HG03135 (cell line): ENCODE measurements at regions not wholly inside any gene's neighbourhood (a gene's known extent, or its start where the extent isn't known, plus 50 kb on each side); places are given as distances from the start of the nearest gene placed in this dataset.

Source experiments
- ATAC-seq: cut with Tn5 transposase; IDR thresholded peaks from one replicate; pipeline ENCODE4 v1.9.1; 2021; ENCODE audit warnings: mild to moderate bottlenecking, moderate library complexity; ENCODE audit not compliant: unreplicated experiment

DNA sequence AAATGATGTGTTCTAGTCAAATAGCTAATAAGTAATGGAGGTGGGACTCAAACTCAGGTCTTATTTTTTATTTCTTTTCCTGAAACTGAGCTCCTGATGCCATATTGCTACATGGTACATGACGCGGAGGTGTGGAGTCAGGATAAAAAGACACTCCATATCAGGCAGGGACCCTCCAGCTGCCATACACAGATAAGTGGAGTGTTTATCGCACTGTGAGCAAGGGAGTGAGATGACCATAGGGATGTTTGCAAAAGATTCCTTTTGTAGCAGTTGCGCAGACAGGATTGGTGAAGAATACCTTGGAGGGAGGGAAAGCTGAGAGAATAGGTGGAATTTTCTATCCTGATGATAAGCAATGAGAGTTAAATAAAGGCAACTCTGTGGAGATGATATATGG is 657.2 kb downstream of the RNF144A start:
- no peak for ATAC-seq

DNA sequence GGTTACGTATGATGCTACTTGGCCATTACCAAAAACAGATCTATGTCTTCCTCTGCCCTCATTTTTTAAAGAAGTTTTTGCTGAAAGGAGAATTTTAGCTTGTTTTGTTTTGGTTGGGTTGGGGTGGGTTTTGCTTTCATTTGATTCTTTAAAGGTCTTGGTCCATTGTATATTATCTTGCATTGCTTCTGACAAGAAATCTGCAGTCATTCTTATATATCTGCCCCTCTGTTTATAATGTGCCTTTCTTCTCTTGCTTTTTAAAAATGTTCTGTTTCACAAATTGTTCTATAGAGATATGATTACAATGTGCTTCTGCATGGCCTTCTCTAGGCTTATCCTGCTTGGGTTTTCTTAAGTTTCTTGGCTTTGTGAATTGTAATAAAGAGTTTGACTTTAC is 660.6 kb downstream of the RNF144A start:
- ATAC-seq, result no peak

DNA sequence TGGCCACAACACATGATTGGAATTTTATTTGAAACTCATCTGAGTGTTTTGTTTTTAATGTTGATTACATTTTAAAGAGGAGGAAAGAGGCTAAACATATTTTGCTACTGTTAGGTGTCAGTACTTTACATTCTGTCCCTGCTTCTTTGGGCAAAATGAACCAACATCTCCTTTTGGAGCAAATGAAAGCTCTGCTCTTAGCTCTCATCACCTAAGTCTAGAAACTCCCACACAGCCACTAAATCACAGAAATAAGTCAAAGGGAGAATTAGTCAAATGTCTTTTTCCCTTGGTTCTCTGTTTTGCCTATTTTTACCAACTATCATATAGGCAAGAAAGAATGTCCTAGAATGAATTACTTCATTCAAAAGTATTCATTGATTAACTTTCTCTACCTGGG is 666.8 kb downstream of the RNF144A start:
- ATAC-seq, result no peak

DNA sequence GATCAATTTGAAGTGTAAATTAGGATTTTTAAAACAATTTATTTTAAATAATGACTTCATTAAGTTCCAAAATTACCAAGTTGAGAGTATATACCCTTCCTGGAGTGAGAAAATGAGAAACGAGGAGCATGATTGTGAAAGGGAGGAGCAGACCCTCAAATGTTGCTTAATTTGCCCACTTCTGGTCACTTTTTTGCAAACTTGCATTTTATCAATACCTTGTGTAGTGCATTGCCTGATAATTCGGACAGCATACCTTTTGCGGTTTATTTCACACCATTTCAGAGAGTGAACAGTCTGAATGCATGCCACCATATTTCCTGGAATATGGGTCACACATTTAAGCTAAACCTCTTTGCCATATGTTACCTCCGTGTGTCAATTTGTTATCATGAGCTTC is 669.7 kb downstream of the RNF144A start:
- ATAC-seq, result no peak

DNA sequence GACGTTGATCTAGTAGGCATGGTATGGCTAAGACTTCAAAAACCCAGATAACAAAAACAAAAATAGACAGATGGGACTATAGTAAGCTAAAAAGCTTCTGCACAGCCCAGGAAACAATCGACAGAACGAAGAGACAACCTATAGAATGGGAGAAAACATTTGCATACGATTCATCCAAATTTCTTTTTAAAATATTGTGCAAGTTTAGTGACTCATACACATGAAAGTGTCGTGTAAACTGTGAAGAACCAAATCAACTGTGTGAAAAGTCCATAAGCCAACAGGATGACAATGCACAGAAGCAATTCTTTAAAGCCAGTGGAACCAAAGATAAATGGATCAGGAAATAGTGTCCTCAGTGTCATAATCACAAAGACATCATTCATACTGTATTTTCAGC is 671.1 kb downstream of the RNF144A start:
- no peak for ATAC-seq

DNA sequence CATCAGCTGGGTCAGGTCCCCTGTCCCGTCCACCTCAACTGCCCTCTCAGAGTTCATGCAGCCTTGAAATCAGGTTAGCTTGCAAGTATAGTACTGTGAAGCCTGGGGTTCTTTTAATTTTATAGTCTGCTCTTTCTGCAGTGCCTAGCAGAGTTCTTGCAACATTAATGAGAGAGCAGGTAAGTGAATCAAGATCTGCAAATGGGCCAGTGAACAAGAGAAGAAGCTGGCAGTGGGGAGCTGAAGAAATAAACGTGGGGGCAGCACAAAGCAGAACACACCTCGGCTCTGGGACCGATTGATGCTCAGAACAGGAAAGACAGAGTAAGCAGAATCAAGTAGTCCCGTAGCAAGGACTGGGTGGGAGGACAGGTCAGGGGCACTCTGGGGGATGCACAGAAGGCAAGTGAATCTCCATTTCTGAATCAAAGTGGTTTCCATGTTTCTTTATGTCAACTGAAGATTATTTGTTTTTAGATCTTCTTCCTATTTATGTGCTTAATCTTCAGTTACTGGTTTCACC is 675.5 kb downstream of the RNF144A start:
- no peak for ATAC-seq

DNA sequence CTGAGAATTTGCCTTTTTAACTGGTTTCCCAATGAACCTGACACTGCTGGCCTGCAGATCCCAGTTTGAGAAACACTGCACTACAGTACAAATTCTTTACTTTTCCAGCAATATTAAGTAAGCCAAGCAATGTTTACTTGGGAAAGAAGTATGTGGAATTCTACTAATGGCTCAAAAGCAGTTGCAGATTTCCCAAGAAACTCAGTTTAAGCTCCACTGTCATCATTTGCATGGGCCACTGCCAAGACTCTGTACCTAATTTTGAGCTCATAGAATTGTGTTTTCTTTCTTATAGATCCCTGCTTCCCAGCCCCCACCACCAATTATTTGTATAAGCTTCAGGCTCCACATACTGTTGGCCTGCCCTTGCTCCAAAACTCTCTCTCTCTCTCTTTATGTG is 676.1 kb downstream of the RNF144A start:
- no peak for ATAC-seq

DNA sequence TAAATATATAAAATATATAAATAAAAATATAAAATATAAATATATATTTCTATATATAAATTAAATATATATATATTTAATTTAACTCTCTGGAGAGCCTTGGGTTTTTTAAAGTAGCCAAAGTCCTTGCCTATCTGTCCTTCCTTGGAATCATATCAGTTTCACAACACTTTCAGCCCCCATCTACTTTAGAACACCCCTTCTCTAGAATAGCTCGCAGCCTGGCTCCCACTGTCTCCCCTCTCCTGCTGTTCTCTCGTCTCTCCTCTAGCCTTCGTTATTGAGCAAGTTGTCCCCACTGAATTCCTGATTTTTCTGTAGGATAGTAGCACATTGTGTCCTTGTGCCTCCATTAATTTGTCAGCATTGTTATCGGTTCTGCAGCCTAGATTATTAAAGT is 677.0 kb downstream of the RNF144A start:
- ATAC-seq, result no peak

DNA sequence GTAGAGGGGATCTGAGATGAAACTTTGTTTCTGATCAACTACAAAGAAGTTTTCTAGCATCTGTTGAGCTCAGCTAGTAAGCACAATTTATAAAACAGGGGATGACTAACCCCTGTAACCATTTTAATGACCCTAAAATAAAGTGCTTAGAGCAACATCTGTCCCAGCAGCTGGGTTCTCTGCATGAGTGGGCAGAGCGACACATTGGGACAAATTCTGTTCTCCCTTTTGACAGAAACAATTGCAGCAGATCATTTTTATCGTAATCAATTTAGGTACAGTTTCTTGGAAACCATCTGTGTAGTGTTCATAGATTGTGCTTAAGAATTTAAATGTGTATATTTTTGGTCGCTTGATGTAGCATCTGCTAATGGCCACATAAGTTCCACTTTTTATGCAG is 678.0 kb downstream of the RNF144A start:
- no peak for ATAC-seq

DNA sequence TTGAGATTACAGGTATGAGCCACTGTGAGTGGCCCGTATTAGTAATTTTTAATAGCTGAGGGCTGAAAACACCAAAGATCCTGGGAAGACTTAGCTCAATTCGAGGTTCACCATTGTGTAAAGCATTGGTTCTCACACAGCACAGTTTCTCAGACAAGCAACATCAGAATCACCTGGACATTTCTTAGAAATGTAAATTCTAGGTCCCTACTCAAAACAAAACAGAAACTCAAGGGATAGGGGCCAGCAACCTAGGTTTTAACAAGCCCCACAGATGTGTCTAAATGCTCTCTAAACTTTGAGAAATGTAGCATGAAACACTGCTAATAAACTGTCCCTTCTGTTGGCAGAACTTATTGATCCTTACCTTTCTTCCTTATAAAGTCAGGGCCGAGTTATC is 681.2 kb downstream of the RNF144A start:
- ATAC-seq, result no peak

DNA sequence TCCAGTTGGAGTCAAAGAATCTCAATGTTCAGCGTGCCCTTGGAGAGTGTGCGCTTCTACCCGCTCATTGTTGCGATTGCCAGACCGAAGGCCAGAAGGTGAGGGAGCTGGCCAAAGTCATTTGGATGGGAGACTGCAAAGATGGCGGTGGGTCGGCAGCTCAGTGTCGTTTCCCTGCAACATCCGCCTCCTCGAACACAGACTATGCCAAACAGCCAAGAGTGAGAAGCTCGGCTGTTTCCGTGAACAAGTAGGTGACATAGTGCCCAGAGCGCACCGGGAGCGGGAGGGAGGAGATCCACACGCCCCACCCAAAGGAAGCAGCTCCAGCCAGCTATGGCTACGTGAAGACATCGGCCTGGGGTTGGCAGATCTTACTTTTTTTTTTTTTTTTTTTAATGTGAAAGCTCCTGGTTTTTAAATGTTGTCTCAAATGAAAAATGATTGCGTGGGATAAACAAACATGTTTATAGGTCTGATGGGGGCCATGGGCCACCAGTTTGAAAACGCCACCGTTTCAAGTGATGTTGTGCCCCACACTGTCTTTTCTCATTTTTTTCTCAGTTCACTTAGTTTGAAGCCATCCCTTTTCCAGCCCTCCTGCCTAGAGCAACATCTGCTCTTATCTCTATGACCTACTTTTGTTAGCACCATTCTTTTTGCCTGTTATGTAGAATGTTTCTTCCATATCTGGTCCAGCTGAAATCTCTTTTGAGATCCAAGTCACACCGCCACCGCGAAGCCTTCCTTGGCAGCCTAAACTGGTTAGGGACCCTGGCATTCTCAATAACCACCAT is 682.4 kb downstream of the RNF144A start:
- ATAC-seq, result no peak

DNA sequence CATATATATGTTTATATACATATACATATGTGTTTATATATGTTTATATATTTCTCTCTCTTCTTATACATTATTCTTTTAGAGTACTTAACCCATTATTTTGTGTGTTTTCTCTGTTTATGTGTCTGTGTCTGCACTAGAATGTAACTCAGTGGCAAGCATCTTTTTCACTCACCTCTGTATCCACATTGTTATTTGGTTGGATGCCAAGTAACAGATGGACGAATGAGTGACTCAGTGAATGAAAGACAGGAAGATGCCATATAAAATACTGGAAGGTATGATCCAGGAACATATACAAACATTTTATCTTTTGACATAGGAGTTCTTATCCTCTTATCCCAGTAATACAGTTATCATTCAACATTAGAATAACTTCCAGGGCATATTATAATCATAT is 684.8 kb downstream of the RNF144A start:
- no peak for ATAC-seq

DNA sequence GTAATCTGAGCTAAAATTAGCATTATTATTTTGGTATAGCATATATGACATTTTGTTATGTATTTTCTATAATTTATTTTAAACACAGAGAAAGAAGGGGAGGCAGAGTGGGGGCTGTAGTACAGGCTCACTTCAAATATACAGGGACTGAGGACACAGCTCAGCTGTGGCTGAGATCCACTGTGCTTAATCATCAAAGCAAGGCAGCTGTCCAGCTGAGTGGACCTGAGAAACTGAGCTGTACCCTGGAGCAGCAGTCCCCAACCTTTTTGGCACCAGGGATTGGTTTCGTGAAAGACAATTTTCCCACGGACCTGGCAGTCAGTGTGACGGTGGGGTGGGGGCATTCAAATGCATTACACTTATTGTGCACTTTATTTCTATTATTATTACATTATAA is 687.2 kb downstream of the RNF144A start:
- no peak for ATAC-seq

DNA sequence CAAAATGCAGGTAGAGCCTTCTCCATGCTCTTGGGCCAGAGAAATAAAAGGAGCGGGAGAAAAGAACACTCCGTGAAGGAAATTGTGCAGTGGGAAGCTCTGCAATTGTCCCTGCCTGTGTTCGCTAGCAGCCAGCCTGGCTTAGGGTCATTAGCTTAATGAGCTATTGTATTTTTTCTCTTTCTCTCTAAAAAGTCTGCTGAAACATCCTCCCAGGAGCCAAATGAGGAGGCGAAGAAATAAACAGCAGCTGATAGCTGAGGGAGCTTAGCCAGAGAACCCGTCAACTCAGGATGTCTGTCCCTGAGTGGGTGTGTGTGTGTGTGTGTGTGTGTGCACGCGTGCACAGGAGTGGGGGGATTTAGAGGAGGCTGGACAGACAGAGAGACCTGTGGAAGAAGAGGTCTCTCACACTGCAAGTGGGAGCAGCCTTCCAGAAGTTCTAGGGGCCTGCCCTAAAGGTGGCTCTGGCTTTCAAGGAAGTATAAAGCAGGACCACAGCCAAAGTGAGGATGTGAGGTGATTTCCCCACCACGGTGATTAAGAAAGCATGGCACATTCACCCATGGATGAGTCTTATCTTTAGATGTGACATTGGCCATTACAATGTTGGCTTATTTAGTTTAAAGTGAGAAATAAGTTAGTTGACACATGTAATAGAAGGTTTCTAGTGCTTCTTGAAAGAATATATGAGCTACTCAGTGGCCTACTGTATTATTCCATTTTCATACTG is 690.4 kb downstream of the RNF144A start:
- no peak for ATAC-seq

DNA sequence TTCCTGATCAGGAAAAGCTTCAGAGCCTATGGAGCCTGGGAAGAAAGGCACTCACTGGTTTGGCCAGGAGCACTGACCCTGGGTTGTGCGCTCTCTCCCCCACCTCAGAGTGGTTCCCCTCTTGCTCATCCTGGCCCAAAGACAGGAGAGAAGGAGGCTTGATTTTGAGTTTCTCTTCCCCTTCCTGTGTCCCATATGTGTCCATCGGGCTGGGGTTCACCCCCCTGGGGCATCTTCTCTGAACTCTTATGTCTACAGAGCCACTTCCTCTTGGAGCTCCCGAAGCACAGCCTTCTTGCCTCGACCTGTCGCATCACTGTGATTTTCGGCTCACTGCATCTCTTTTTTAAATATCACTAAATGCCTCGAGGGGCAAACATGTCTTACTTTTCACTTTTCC is 692.3 kb downstream of the RNF144A start:
- ATAC-seq, result no peak

DNA sequence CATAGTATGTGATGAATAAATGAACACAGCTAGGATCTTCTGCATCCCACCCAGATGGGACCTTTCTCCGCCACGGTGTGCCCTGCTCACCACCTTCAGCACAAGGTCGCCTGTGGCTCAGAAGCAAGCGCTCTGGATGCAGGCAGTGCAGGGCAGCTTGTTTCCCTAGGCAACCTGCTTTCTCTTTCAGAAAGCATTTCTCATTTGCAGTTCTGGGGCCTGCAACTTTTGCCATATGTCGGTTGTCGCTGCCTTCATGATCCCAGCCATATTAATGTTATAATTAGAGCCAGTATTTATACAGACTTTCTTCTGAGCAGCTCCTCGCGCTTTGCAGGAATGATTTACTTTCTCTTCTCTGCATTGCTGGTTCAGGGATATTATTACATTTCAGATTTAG is 692.8 kb downstream of the RNF144A start:
- ATAC-seq, result no peak

DNA sequence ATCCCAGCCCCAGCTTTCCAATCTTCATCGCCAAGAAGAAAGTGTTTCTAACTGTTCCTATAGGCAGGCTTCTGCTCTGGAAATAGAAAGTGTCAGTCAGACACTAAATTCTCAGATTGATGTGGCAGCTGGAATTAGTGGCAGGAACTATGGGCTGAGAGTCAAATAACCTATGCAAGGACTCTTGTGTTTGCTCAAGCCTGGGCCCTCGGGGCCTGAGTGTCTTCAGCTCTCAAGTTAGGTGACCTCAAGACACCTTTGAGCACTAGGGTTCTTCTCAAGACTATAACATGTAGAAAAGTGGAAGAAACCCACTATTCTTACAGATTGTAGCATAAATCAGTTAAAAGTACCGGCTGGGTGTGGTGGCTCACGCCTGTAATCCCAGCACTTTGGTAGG is 694.5 kb downstream of the RNF144A start:
- no peak for ATAC-seq

DNA sequence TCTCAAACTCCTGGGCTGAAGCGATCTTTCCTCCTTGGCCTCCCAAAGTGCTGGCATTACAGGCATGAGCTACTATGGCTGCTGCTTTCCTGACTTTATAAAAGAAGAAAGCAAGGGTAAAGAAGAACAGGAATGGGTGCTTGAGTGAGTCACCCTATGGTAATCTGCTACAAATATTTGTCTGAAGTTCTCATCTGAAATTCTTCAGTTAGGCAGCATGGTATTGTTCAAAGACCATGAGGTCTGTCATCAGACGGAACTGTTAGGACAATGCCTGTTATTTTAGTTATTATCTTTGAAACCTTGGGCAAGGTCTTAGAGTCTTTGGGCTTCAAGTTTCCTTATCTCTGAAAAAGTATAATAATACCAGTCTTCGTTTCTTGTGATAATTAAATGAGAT is 695.8 kb downstream of the RNF144A start:
- no peak for ATAC-seq

DNA sequence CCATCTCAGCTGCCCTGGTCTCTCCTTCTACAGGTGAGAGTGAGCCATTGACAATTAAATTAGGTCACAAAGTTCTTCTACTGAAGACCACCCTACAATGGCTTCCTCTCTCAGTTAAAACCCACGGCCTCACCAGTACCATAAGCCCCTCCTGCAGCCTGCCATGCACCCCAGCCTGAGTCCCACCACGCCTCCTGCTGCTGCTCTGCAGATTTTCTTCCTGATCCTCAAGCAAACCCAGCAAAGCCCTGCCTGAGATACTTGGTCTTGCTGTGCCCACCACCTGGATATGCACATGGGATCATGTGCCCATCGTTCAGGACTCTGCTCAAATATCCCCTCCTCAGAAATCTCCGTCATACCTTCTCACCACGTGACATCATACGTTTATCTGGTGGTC is 696.6 kb downstream of the RNF144A start:
- ATAC-seq, result no peak

DNA sequence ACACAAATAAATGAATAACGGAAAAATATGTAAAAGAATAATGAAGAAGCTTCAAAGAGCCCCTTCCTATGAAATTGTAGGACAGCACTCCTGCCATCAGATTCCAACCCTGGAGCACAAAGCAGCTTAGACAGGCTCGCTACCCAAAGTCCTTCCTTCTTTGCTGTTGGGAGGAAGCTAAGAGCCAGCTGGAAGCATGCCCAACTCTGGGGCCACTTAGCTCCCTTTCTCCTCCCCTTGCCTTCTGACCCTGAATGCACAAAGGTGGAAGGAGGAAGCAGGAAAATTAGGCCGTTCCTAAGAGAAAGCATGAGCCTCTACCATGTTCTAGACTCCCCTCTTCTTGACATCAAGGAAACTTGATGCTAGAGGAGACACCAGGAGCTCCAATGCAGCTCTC is 700.8 kb downstream of the RNF144A start:
- no peak for ATAC-seq

DNA sequence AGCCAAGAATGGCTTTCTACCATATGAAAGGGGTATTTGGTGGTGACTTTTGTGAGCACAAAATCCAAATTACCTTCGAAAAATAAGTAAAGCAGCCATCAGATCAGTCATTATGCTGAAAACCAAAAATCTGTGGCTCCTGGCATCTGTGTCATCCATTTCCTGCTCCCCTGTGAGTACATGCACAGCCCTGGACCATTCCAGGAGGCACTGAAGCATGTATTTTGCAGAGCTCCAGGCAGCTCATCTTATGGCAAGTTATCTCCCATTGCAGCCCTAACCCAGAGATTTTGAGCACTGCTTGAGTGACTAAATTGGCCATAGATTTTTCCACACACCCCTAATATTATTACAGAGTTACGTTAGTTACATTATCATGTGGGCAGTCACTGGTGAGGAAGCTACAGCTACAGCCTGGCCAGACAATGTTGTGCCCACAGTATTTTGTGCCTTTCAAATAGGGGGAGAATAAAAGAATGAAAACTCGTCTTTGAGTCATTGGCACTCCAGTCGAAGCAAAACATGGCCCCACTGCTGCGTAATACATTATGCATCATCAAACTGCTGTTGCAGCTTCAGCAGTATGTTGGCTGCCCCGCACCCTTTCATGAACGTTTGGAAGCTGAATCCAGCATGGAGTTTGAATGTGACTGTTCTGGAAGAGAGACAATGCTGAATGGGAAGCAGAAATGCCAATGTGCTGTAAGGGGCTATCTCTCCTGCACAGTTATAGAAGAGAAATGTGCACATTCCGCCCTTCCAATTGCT is 702.2 kb downstream of the RNF144A start:
- ATAC-seq, result no peak

DNA sequence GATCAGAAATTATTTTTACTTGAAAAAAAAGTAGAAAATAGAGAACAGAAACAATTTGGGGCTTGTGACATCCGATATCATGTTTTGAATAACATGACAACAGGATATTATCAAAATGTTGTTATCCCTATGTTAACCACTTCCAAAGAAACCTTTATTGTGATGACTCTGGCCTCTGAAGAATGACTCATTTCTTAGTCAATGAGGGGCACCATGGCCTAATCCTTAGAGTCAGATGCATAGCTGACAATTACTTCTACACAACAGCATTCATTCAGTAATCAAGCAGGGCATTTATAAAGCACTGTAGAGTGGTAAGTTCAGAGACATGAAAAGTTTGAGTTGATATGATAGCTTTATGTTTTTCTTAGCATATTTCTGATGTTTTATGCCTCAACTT is 703.0 kb downstream of the RNF144A start:
- ATAC-seq, result no peak
